Uterus (tissue), 3 donors: ENCODE measurements at regions not wholly inside any gene's neighbourhood (a gene's known extent, or its start where the extent isn't known, plus 50 kb on each side); places are given as distances from the start of the nearest gene placed in this dataset.
A peak's percentile ranks its signal among the peaks of the same experiment; 100 is the strongest.

Experiments used
- DNase-seq, 2 donors: peaks; one replicate each; pipeline ENCODE4 v3.0.0-alpha.2; 2019 to 2020
- H3K27ac ChIP-seq, 2 donors: fragments of 200-600 bp; sonication (generic); 1 replicate in 1 of 2; 2 replicates in 1 of 2; pipeline ENCODE4 v1.5.1; 2016 to 2018
- H3K27me3 ChIP-seq, 2 donors: fragments of 200-600 bp; sonication (generic); one replicate each; pipeline ENCODE4 v1.5.1; 2018 to 2019; ENCODE audit warnings: control low read depth in 1 of 2
- H3K36me3 ChIP-seq, 2 donors: fragments of 200-600 bp; sonication (generic); one replicate each; pipeline ENCODE4 v1.5.1; 2019; ENCODE audit warnings: control low read depth in 1 of 2
- H3K4me1 ChIP-seq, 2 donors: fragments of 200-600 bp; sonication (generic); one replicate each; pipeline ENCODE4 v1.5.1; 2018 to 2019; ENCODE audit warnings: control low read depth in 1 of 2
- H3K4me3 ChIP-seq, 2 donors: fragments of 200-600 bp; sonication (generic); 1 replicate in 1 of 2; 2 replicates in 1 of 2; pipeline ENCODE4 v1.5.1; 2018 to 2019; ENCODE audit warnings: mild to moderate bottlenecking in 1 of 2
- H3K9me3 ChIP-seq, 2 donors: fragments of 200-600 bp; sonication (generic); one replicate each; pipeline ENCODE4 v1.5.1; 2019; ENCODE audit warnings: control low read depth in 1 of 2
- POLR2A ChIP-seq, 2 donors: fragments of 450-650 bp; IDR thresholded peaks; one replicate each; pipeline ENCODE4 v1.6.1; 2016; ENCODE audit warnings: antibody characterized with exemption in 2 of 2, mild to moderate bottlenecking in 1 of 2, moderate library complexity in 1 of 2
- intact Hi-C: fragments of 100-400 bp; cut with DNase I; formaldehyde crosslinking; loops from one replicate; pipeline ENCODE4 v1.15.1; 2023; ENCODE audit warnings: low total_unique reads
- TF ChIP-seq, protein P1 (sequence below), 4 experiments: fragments of 200-600 bp in 2 of 4; fragments of 450-650 bp in 2 of 4; sonication (generic) in 2 of 4; IDR thresholded peaks; one replicate each; pipeline ENCODE4 v1.5.1; 2016 to 2019; ENCODE audit warnings: antibody characterized with exemption in 4 of 4, mild to moderate bottlenecking in 2 of 4, moderate library complexity in 1 of 4
- donor health status: DM: yes; HTN: yes; CAD: no.

DNA sequence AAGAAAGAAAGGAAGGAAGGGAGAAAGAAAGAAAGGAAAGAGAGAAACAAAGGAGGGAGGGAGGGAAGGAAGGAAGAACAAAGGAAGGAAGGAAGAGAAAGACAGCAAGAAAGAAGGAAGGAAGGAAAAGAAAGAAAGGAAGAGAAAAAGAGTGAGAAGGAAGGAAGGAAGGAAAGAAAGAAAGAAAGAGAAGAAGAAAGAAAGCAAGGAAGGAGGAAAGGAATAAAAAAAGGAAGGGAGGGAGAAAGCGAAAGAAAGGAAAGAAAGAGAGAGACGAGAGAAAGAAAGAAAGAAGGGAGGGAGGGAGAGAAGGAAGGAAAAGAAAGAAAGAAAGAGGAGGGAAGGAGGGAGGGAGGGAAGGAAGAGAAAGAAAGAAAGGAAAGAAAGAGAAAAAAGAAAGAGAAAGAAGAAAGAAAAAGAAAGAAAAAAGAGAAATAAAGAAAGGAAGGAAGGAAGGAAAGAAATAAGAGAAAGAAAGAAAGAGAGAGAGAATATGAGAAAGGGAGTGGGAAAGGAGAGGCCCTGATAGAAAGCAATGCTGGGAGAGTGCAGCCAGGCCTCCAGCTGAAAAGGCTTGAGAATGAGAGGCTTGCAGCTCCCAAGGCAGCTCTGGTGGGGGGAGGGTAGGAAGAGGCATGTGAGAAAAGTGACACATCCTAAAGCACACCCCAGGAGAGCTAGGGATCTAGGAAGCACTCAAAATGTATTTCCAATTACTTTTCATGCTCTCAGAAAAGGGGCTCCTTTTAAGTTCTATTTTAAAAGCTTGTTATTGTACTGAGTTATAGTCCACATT lies 134.0 kb upstream of the ZIC3 start:
- Histone ChIP-seq H3K27me3 (peaks cover 0 to 20% of the 10 kb centered on the region in 2 donors), H3K36me3 (no peaks in the 10 kb centered on the region), H3K9me3 (no peaks in the 10 kb centered on the region), H3K4me1 (no peaks in the 10 kb centered on the region), H3K4me3 (no peak overlapping the region), H3K27ac (no peak overlapping the region)
- intact Hi-C loops, result no loop called here
- no peak for DNase-seq
- TF ChIP-seq, protein P1, sequence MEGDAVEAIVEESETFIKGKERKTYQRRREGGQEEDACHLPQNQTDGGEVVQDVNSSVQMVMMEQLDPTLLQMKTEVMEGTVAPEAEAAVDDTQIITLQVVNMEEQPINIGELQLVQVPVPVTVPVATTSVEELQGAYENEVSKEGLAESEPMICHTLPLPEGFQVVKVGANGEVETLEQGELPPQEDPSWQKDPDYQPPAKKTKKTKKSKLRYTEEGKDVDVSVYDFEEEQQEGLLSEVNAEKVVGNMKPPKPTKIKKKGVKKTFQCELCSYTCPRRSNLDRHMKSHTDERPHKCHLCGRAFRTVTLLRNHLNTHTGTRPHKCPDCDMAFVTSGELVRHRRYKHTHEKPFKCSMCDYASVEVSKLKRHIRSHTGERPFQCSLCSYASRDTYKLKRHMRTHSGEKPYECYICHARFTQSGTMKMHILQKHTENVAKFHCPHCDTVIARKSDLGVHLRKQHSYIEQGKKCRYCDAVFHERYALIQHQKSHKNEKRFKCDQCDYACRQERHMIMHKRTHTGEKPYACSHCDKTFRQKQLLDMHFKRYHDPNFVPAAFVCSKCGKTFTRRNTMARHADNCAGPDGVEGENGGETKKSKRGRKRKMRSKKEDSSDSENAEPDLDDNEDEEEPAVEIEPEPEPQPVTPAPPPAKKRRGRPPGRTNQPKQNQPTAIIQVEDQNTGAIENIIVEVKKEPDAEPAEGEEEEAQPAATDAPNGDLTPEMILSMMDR (IDR thresholded peaks at IDR 0.05), result no peak
- TF ChIP-seq POLR2A (IDR thresholded peaks at IDR 0.05), result no peak

DNA sequence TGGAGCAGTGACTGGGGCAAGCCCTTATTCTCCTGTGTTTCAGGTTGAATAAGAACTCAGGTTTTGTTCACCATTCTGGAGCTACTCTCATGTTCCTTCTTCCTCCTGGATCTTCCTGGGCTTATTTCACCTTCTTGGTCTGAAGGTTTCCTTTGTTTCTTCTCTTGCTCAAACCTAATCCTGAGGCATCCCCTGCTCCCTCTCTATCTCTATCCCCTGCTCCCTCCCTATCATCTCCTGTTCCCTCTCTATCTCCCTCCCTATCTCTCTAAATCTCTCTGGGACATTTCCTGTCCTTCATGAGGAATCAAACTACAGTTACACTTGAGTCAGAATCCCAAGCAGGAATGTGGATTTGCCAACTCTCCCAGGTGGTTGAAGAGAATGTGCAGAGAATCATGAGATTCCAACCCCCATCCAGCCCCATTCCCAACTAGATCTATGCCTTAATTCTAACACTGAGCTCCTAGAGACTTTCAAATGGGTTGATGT lies 134.9 kb upstream of the ZIC3 start:
- TF ChIP-seq, protein P1 (IDR thresholded peaks at IDR 0.05), result no peak
- TF ChIP-seq POLR2A (IDR thresholded peaks at IDR 0.05), result no peak
- H3K27me3 ChIP-seq, result peaks cover 0 to 29% of the 10 kb centered on the region in 2 donors
- H3K4me3 ChIP-seq, result no peak overlapping the region
- H3K4me1 ChIP-seq, result no peaks in the 10 kb centered on the region
- intact Hi-C loops, result no loop called here
- no peak overlapping the region for H3K27ac ChIP-seq
- no peak for DNase-seq
- H3K36me3 ChIP-seq, result no peaks in the 10 kb centered on the region
- no peaks in the 10 kb centered on the region for H3K9me3 ChIP-seq

DNA sequence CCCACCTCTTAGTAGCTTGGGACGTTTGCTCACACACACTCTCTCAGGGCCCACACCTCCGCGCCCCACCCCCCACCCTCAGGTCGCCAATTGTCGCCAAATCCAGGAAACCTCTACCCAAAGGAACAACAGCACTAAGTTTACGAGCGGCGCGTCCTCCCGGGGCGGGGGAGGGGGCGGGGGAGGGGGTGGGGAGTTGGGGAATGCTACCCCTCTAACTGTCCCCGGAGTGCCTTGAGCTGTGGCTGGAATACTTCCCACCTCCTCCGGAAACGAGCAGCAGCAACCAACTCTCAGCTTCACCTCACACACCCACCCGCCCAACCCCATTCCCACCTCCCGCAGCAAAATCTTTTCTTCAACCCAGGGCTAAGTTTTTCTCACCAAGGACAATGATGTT lies 135.6 kb upstream of the ZIC3 start:
- Histone ChIP-seq H3K4me1 (no peaks in the 10 kb centered on the region), H3K27ac (no peak overlapping the region), H3K36me3 (no peaks in the 10 kb centered on the region), H3K27me3 (peaks cover 0 to 35% of the 10 kb centered on the region in 2 donors), H3K9me3 (no peaks in the 10 kb centered on the region), H3K4me3 (no peak overlapping the region)
- no peak for TF ChIP-seq POLR2A (IDR thresholded peaks at IDR 0.05)
- TF ChIP-seq, protein P1 (IDR thresholded peaks at IDR 0.05), result no peak
- DNase-seq, result no peak
- intact Hi-C loops, result no loop called here

DNA sequence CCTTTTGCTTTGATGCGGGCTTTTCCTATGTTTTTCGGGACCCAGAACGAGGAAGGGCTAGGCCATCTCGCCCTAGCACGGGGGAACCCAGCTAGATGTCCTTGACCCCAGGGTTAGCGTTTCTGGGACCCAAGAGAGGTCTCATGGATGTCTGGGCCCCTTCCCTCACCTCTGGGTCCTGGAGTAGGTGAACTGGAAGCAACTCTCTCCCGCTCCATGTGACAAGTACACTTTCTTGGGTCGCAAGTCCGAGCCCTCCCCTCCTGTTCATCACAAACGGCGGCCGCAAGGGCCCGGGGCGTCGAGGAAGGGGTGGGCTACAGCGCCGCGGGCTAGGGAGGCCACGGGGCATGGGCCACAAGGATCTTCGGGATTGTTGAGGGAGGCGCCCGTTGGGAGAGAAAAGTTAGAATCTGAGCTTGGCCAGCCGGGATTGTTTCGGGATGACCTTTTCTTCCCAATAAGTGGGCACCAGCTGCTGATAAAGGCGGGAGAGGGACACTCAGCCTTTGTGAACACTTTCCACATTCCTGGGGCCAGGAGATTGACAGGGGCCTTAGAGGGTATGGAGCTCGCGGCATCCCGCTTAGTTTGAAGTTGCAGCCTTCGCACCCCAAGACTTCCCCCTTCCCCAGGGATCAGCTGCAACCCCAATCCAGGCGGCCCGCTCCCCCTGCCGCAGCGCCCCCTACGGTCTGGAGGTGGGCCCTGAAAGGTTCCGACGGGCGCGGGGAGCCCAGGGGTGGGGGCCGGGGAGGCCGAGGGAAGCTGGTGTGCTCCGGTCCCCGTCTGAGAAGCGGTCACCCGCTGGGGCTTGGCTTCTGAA lies 136.9 kb upstream of the ZIC3 start:
- no peak for TF ChIP-seq POLR2A (IDR thresholded peaks at IDR 0.05)
- TF ChIP-seq, protein P1 (IDR thresholded peaks at IDR 0.05), result no peak
- Histone ChIP-seq H3K4me3 (no peak overlapping the region), H3K27me3 (peaks cover 0 to 48% of the 10 kb centered on the region in 2 donors)

DNA sequence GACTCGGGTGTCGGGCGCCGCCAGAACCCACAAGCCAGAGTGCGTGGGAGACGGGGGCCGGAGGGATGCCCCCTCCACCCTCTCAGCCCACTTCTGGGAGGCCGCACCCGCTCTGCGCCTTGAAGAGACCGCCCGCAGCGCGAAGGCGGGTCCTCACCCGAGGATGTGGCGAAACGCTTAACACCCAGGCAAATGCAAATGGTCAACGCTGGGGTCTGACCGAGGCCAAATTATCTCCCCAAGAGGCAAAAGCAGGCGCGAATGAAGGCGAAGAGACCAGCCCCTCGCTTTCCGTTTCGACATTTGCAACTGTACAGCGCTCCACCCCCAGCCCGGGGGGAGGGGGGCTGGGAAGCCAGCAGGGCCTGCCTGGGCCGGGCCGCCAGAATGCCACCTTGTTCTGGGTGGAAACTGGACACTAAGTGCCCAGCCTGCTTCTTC lies 137.7 kb upstream of the ZIC3 start:
- peak overlapping the region in 1 of 2 donors; percentile 24 for H3K4me3 ChIP-seq
- H3K9me3 ChIP-seq, result no peaks in the 10 kb centered on the region
- no peak for TF ChIP-seq POLR2A (IDR thresholded peaks at IDR 0.05)
- TF ChIP-seq, protein P1 (IDR thresholded peaks at IDR 0.05), result no peak
- no peaks in the 10 kb centered on the region for H3K4me1 ChIP-seq
- H3K27ac ChIP-seq, result no peak overlapping the region
- intact Hi-C loops, result no loop called here
- no peaks in the 10 kb centered on the region for H3K36me3 ChIP-seq
- H3K27me3 ChIP-seq, result peaks cover 0 to 54% of the 10 kb centered on the region in 2 donors
- no peak for DNase-seq

More for the DNA sequence above, 136.9 kb upstream of the ZIC3 start:
- H3K27ac ChIP-seq, result no peak overlapping the region
- no peaks in the 10 kb centered on the region for H3K36me3 ChIP-seq
- no peaks in the 10 kb centered on the region for H3K9me3 ChIP-seq
- intact Hi-C loops, result no loop called here
- no peaks in the 10 kb centered on the region for H3K4me1 ChIP-seq
- no peak for DNase-seq
